H1 (cell line): ENCODE measurements at regions not wholly inside any gene's neighbourhood (a gene's known extent, or its start where the extent isn't known, plus 50 kb on each side); places are given as distances from the start of the nearest gene placed in this dataset.

Experiments
- CTCF ChIA-PET: fragments of 300-600 bp; sonication (Branson Sonifier 250); formaldehyde crosslinking; loops from one replicate; lab custom pipeline; 2021; ENCODE audit not compliant: partially characterized antibody; lab: Charles Lee
- POLR2A ChIA-PET: fragments of 300-600 bp; sonication (Branson Sonifier 250); formaldehyde crosslinking; loops from one replicate; lab custom pipeline; 2021; ENCODE audit warnings: inconsistent platforms; ENCODE audit not compliant: partially characterized antibody; lab: Charles Lee
- DNase-seq, 2 experiments: peaks; one replicate each; pipeline versions ENCODE4 v3.0.0 to v3.0.0-alpha.2; 2010 to 2022; ENCODE audit warnings: low spot score in 2 of 2, low read depth in 1 of 2, mixed read lengths in 1 of 2
- FAIRE-seq: peaks from 2 replicates; lab custom pipeline; 2011; peaks lifted over from hg19 to GRCh38; lab: Jason Lieb, UNC
- H2AFZ ChIP-seq: 2 replicates; pipeline ENCODE4 v1.8.1; 2012; ENCODE audit warnings: low read length, inconsistent platforms
- H2AK5ac ChIP-seq: 2 replicates; pipeline ENCODE4 v1.6.1; 2013; ENCODE audit warnings: low read depth, low read length
- H2BK120ac ChIP-seq: replicated peaks from 2 replicates; pipeline ENCODE3; 2013; ENCODE audit warnings: low read depth, low read length, inconsistent platforms
- H2BK12ac ChIP-seq: 2 replicates; pipeline ENCODE4 v1.6.1; 2013; ENCODE audit warnings: low read depth, low read length
- H2BK15ac ChIP-seq: 2 replicates; pipeline ENCODE4 v1.6.1; 2013; ENCODE audit warnings: low read length
- H2BK20ac ChIP-seq: 2 replicates; pipeline ENCODE4 v1.6.1; 2013; ENCODE audit warnings: low read length
- H2BK5ac ChIP-seq: 2 replicates; pipeline ENCODE4 v1.6.1; 2013; ENCODE audit warnings: low read depth, low read length
- H3K14ac ChIP-seq: 2 replicates; pipeline ENCODE4 v1.6.1; 2013; ENCODE audit warnings: inconsistent platforms; ENCODE audit not compliant: insufficient read length
- H3K18ac ChIP-seq: 2 replicates; pipeline ENCODE4 v1.6.1; 2013; ENCODE audit warnings: low read length; ENCODE audit errors: extremely low read depth
- H3K23ac ChIP-seq: 2 replicates; pipeline ENCODE4 v1.6.1; 2013; ENCODE audit warnings: inconsistent platforms; ENCODE audit not compliant: insufficient read length
- H3K23me2 ChIP-seq: 2 replicates; pipeline ENCODE4 v1.6.1; 2013; ENCODE audit warnings: low read depth, low read length
- H3K27ac ChIP-seq: 2 replicates; pipeline ENCODE4 v1.6.1; 2011; ENCODE audit warnings: low read depth, low read length, inconsistent platforms
- H3K27me3 ChIP-seq, 4 experiments: replicated peaks in 1 of 4; 1 replicate in 1 of 4; 2 replicates in 3 of 4; pipeline versions ENCODE4 v1.6.1 to v1.8.1; 2011 to 2013; ENCODE audit warnings: low read length in 3 of 4, mild to moderate bottlenecking in 3 of 4, inconsistent platforms in 2 of 4, mixed read lengths in 2 of 4, moderate library complexity in 1 of 4; ENCODE audit not compliant: control insufficient read depth in 3 of 4, insufficient read depth in 3 of 4; ENCODE audit errors: extremely low read depth in 1 of 4
- H3K36me3 ChIP-seq, 4 experiments: 2 replicates each; pipeline versions ENCODE4 v1.6.1 to v1.8.1; 2011 to 2013; ENCODE audit warnings: mild to moderate bottlenecking in 4 of 4, low read length in 3 of 4, moderate library complexity in 2 of 4, control low read depth in 1 of 4, inconsistent platforms in 1 of 4; ENCODE audit not compliant: insufficient read depth in 4 of 4, control insufficient read depth in 2 of 4
- H3K4ac ChIP-seq: replicated peaks from 2 replicates; pipeline ENCODE3; 2013; ENCODE audit warnings: low read length, low read depth, mixed read lengths, inconsistent platforms; ENCODE audit not compliant: insufficient read length
- H3K4me1 ChIP-seq, 4 experiments: replicated peaks in 1 of 4; 1 replicate in 1 of 4; 2 replicates in 3 of 4; pipeline versions ENCODE4 v1.6.1 to v1.8.1; 2011 to 2013; ENCODE audit warnings: low read length in 3 of 4, inconsistent platforms in 2 of 4, mixed read lengths in 1 of 4; ENCODE audit not compliant: insufficient read depth in 4 of 4, control insufficient read depth in 3 of 4
- H3K4me2 ChIP-seq, 2 experiments: 2 replicates each; pipeline versions ENCODE4 v1.6.1 to v1.8.1; 2011 to 2013; ENCODE audit warnings: low read depth in 2 of 2, low read length in 2 of 2, control low read depth in 1 of 2, inconsistent platforms in 1 of 2, mild to moderate bottlenecking in 1 of 2; ENCODE audit not compliant: insufficient read depth in 1 of 2
- H3K4me3 ChIP-seq, 4 experiments: fragments of 200-600, 300-600 bp in 1 of 4; sonication (generic), shearing (Covaris generic), sonication (Bioruptor Twin) in 1 of 4; 2 replicates each; pipeline versions ENCODE4 v1.5.1 to v1.8.1; 2011 to 2016; ENCODE audit warnings: low read length in 4 of 4, low read depth in 3 of 4, control low read depth in 2 of 4, inconsistent platforms in 2 of 4, mild to moderate bottlenecking in 2 of 4, mixed read lengths in 1 of 4, moderate library complexity in 1 of 4; ENCODE audit not compliant: insufficient read depth in 2 of 4; ENCODE audit errors: extremely low read depth in 1 of 4
- H3K56ac ChIP-seq: replicated peaks from 2 replicates; pipeline ENCODE3; 2013; ENCODE audit warnings: low read depth, mild to moderate bottlenecking, mixed read lengths, low read length, inconsistent platforms; ENCODE audit not compliant: insufficient read length
- H3K79me1 ChIP-seq: 2 replicates; pipeline ENCODE4 v1.6.1; 2013; ENCODE audit warnings: low read depth, low read length, control low read depth
- H3K79me2 ChIP-seq, 2 experiments: 2 replicates each; pipeline versions ENCODE4 v1.6.1 to v1.8.1; 2012 to 2013; ENCODE audit warnings: low read length in 2 of 2, mild to moderate bottlenecking in 2 of 2, inconsistent platforms in 1 of 2; ENCODE audit not compliant: insufficient read depth in 2 of 2, control insufficient read depth in 1 of 2
- H3K9ac ChIP-seq, 4 experiments: replicated peaks in 1 of 4; 1 replicate in 1 of 4; 2 replicates in 3 of 4; pipeline versions ENCODE4 v1.6.1 to v1.8.1; 2011 to 2013; ENCODE audit warnings: low read depth in 3 of 4, low read length in 3 of 4, control low read depth in 2 of 4, mild to moderate bottlenecking in 2 of 4, moderate library complexity in 2 of 4, inconsistent platforms in 1 of 4; ENCODE audit errors: extremely low read depth in 1 of 4
- H3K9me3 ChIP-seq, 2 experiments: 2 replicates each; pipeline versions ENCODE4 v1.6.1 to v1.8.1; 2012 to 2013; ENCODE audit warnings: mild to moderate bottlenecking in 2 of 2, moderate library complexity in 2 of 2, control low read depth in 1 of 2, inconsistent platforms in 1 of 2, low read depth in 1 of 2, low read length in 1 of 2, mixed read lengths in 1 of 2; ENCODE audit not compliant: insufficient read depth in 2 of 2
- H4K20me1 ChIP-seq, 2 experiments: replicated peaks in 1 of 2; 2 replicates each; pipeline versions ENCODE3 to v1.8.1; 2011 to 2013; ENCODE audit warnings: inconsistent platforms in 2 of 2, low read length in 2 of 2, mild to moderate bottlenecking in 1 of 2; ENCODE audit not compliant: insufficient read depth in 2 of 2, control insufficient read depth in 1 of 2
- H4K5ac ChIP-seq: 2 replicates; pipeline ENCODE4 v1.6.1; 2013; ENCODE audit warnings: low read length, low read depth, mixed read lengths, inconsistent platforms; ENCODE audit not compliant: insufficient read length
- H4K8ac ChIP-seq: 2 replicates; pipeline ENCODE4 v1.8.0; 2013; ENCODE audit warnings: mild to moderate bottlenecking, moderate library complexity, low read length, inconsistent platforms; ENCODE audit not compliant: insufficient read depth; ENCODE audit errors: extremely low read depth
- H4K91ac ChIP-seq: replicated peaks from 2 replicates; pipeline ENCODE3; 2013; ENCODE audit warnings: low read length, mixed read lengths, inconsistent platforms; ENCODE audit not compliant: insufficient read length
- ATF3 ChIP-seq: IDR thresholded peaks from 2 replicates; pipeline ENCODE4 v1.6.1; 2011; ENCODE audit warnings: low read depth, mild to moderate bottlenecking, low read length; ENCODE audit not compliant: insufficient read depth
- CBX5 ChIP-seq: fragments of 300-800, 300-1000 bp; sonication (generic); IDR thresholded peaks from 2 replicates; pipeline ENCODE4 v1.7.1; 2016; ENCODE audit warnings: antibody characterized with exemption, low read length, low read depth
- CEBPB ChIP-seq: IDR thresholded peaks from 2 replicates; pipeline ENCODE4 v1.6.1; 2012; ENCODE audit warnings: low read depth, low read length
- CHD2 ChIP-seq: IDR thresholded peaks from 2 replicates; pipeline ENCODE4 v1.6.1; 2012; ENCODE audit warnings: low read length, improper control_type of control experiment
- CTBP2 ChIP-seq: IDR thresholded peaks from 2 replicates; pipeline ENCODE4 v1.7.0; 2011; ENCODE audit warnings: borderline replicate concordance, mild to moderate bottlenecking, moderate library complexity, mixed read lengths, low read length; ENCODE audit not compliant: insufficient read depth, insufficient read length
- E2F6 ChIP-seq: IDR thresholded peaks from 2 replicates; pipeline ENCODE4 v1.6.1; 2012; ENCODE audit warnings: inconsistent platforms
- EP300 ChIP-seq, 2 experiments: IDR thresholded peaks; 1 replicate in 1 of 2; 2 replicates in 1 of 2; pipeline ENCODE4 v1.6.1; 2011 to 2012; ENCODE audit warnings: low read depth in 2 of 2, low read length in 2 of 2, mild to moderate bottlenecking in 2 of 2, borderline replicate concordance in 1 of 2, inconsistent platforms in 1 of 2, moderate library complexity in 1 of 2
- JUN ChIP-seq: IDR thresholded peaks from 2 replicates; pipeline ENCODE4 v1.6.1; 2011; ENCODE audit warnings: low read depth, mild to moderate bottlenecking, improper control_type of control experiment, low read length
- MAX ChIP-seq: IDR thresholded peaks from 2 replicates; pipeline ENCODE4 v1.6.1; 2012; ENCODE audit warnings: inconsistent platforms
- RAD21 ChIP-seq, 2 experiments: IDR thresholded peaks in 1 of 2; conservative IDR thresholded peaks in 1 of 2; 2 replicates each; pipeline ENCODE4 v1.6.1; 2011; ENCODE audit warnings: low read depth in 2 of 2, low read length in 2 of 2, improper control_type of control experiment in 1 of 2, inconsistent platforms in 1 of 2, mild to moderate bottlenecking in 1 of 2, moderate library complexity in 1 of 2
- SIX5 ChIP-seq: IDR thresholded peaks from 2 replicates; pipeline ENCODE4 v1.6.1; 2011; ENCODE audit warnings: mild to moderate bottlenecking, low read depth, low read length
- TAF1 ChIP-seq: IDR thresholded peaks from 2 replicates; pipeline ENCODE4 v1.6.1; 2011; ENCODE audit warnings: mild to moderate bottlenecking, low read depth, low read length
- WGBS, 2 experiments: shearing (Covaris generic) in 1 of 2; methylation state at CpG; one replicate each; pipeline versions ENCODE4 v1.1.6 to v1.1.7; 2013 to 2015; ENCODE audit warnings: low lambda C conversion rate in 2 of 2, mixed read lengths in 2 of 2, inconsistent platforms in 1 of 2, low coverage in 1 of 2, missing lambda C conversion rate in 1 of 2; ENCODE audit not compliant: insufficient replicate concordance in 2 of 2, insufficient coverage in 1 of 2, insufficient read length in 1 of 2; ENCODE audit errors: extremely low coverage in 1 of 2, missing lambda C conversion rate in 1 of 2; 5-methylcytosine and 5-hydroxymethylcytosine counted together

- no peak overlapping the region for H2BK20ac ChIP-seq
- no peak overlapping the region for H3K56ac ChIP-seq
- no peak overlapping the region for H3K18ac ChIP-seq
- no peak overlapping the region for H2AFZ ChIP-seq
- H3K14ac ChIP-seq, result no peak overlapping the region
- no peaks in the 10 kb centered on the region for H3K36me3 ChIP-seq
- H2BK12ac ChIP-seq, result no peak overlapping the region
- DNase-seq (no peak), FAIRE-seq (no peak)
- H3K27ac ChIP-seq, result no peak overlapping the region
- POLR2A ChIA-PET, result no interaction called here
- no peaks in the 10 kb centered on the region for H4K20me1 ChIP-seq
- no peak overlapping the region for H2AK5ac ChIP-seq
- H3K4me2 ChIP-seq, result no peak overlapping the region
- H4K5ac ChIP-seq, result no peak overlapping the region
- no peak overlapping the region for H4K8ac ChIP-seq
- H4K91ac ChIP-seq, result no peak overlapping the region
- H3K4me1 ChIP-seq, result no peaks in the 10 kb centered on the region
- H3K23me2 ChIP-seq, result no peaks in the 10 kb centered on the region; the same call in 1 of the 2 replicates
- H2BK5ac ChIP-seq, result no peak overlapping the region
- H3K79me2 ChIP-seq, result no peaks in the 10 kb centered on the region
- H3K9me3 ChIP-seq, result no peaks in the 10 kb centered on the region
- no peak overlapping the region for H3K23ac ChIP-seq
- CTCF ChIA-PET, result no interaction called here
- H2BK120ac ChIP-seq, result no peak overlapping the region
- no peak overlapping the region for H3K4me3 ChIP-seq
- H3K27me3 ChIP-seq, result no peaks in the 10 kb centered on the region
- H3K79me1 ChIP-seq, result no peaks in the 10 kb centered on the region
- no peak overlapping the region for H3K9ac ChIP-seq
- no peak overlapping the region for H3K4ac ChIP-seq
- H2BK15ac ChIP-seq, result no peak overlapping the region
- WGBS, 2 experiments, result 88% methylated on average over 2 of the region's 2 CpGs; no CpG with 5 or more reads in 1 of the 2 experiments
- no peak for TF ChIP-seq JUN
- TF ChIP-seq CHD2, result no peak
- TF ChIP-seq MAX, result no peak
- no peak for TF ChIP-seq E2F6
- TF ChIP-seq CBX5, result no peak
- no peak for TF ChIP-seq RAD21 (IDR thresholded peaks at IDR 0.05 in 1 of 2, conservative IDR thresholded peaks at IDR 0.05 in 1 of 2; ENCODE audit: low read depth in 2 of 2, low read length in 2 of 2)
- TF ChIP-seq CEBPB, result no peak
- no peak for TF ChIP-seq CTBP2
- no peak for TF ChIP-seq ATF3
- no peak for TF ChIP-seq SIX5
- TF ChIP-seq TAF1, result no peak
- no peak for TF ChIP-seq EP300 (IDR thresholded peaks at IDR 0.05; ENCODE audit: borderline replicate concordance in 1 of 2, low read depth in 2 of 2, low read length in 2 of 2)
Observed at GRCh38 chr4:123568936-123569335, 172.3 kb downstream of the SPRY1 start.
